Mammary epithelial cell (primary cell): ENCODE measurements at regions not wholly inside any gene's neighbourhood (a gene's known extent, or its start where the extent isn't known, plus 50 kb on each side); places are given as distances from the start of the nearest gene placed in this dataset.

Source experiments
- EZH2 ChIP-seq: IDR thresholded peaks from 2 replicates; pipeline ENCODE4 v1.6.1; 2012; ENCODE audit warnings: low read length, inconsistent platforms, borderline replicate concordance
- TF ChIP-seq, protein P1 (sequence below), 2 donors: IDR thresholded peaks in 1 of 2; conservative IDR thresholded peaks in 1 of 2; 2 replicates each; pipeline ENCODE4 v1.5.1; 2011 to 2012; ENCODE audit warnings: inconsistent platforms in 2 of 2, low read length in 2 of 2, mild to moderate bottlenecking in 2 of 2, control low read depth in 1 of 2, low read depth in 1 of 2; ENCODE audit not compliant: insufficient read depth in 1 of 2; ENCODE audit errors: extremely low read depth in 1 of 2

DNA sequence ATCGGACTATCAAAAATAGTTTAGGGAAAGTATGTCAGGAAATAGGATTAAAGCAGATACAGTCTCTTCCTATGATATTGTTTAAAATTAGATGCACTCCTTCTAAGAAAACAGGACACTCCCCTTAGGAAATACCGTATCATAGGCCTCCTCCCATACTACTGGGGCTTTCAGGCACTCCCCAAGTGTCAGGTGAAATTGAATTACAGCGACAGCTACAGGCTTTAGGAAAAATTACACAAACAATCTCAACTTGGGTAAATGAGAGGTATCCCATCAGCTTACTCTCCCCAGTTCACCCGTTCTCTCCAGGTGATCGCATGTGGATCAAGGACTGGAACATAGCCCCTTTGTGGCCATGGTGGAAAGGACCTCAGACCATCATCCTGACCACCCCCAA lies 110.4 kb upstream of the EPB41L4A start:
- TF ChIP-seq, protein P1, sequence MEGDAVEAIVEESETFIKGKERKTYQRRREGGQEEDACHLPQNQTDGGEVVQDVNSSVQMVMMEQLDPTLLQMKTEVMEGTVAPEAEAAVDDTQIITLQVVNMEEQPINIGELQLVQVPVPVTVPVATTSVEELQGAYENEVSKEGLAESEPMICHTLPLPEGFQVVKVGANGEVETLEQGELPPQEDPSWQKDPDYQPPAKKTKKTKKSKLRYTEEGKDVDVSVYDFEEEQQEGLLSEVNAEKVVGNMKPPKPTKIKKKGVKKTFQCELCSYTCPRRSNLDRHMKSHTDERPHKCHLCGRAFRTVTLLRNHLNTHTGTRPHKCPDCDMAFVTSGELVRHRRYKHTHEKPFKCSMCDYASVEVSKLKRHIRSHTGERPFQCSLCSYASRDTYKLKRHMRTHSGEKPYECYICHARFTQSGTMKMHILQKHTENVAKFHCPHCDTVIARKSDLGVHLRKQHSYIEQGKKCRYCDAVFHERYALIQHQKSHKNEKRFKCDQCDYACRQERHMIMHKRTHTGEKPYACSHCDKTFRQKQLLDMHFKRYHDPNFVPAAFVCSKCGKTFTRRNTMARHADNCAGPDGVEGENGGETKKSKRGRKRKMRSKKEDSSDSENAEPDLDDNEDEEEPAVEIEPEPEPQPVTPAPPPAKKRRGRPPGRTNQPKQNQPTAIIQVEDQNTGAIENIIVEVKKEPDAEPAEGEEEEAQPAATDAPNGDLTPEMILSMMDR (conservative IDR thresholded peaks at IDR 0.05 in 1 of 2, IDR thresholded peaks at IDR 0.05 in 1 of 2; ENCODE audit: extremely low read depth in 1 of 2, insufficient read depth in 1 of 2, low read depth in 1 of 2, low read length in 2 of 2): peak; percentile 49 to 64
- no peak for TF ChIP-seq EZH2
